H1 (cell line): ENCODE measurements at regions not wholly inside any gene's neighbourhood (a gene's known extent, or its start where the extent isn't known, plus 50 kb on each side); places are given as distances from the start of the nearest gene placed in this dataset.
A peak's percentile ranks its signal among the peaks of the same experiment; 100 is the strongest.

ENCODE experiments used
- CTCF ChIA-PET: fragments of 300-600 bp; sonication (Branson Sonifier 250); formaldehyde crosslinking; loops from one replicate; lab custom pipeline; 2021; ENCODE audit not compliant: partially characterized antibody; lab: Charles Lee
- POLR2A ChIA-PET: fragments of 300-600 bp; sonication (Branson Sonifier 250); formaldehyde crosslinking; loops from one replicate; lab custom pipeline; 2021; ENCODE audit warnings: inconsistent platforms; ENCODE audit not compliant: partially characterized antibody; lab: Charles Lee
- DNase-seq, 2 experiments: peaks; one replicate each; pipeline versions ENCODE4 v3.0.0 to v3.0.0-alpha.2; 2010 to 2022; ENCODE audit warnings: low spot score in 2 of 2, low read depth in 1 of 2, mixed read lengths in 1 of 2
- FAIRE-seq: peaks from 2 replicates; lab custom pipeline; 2011; peaks lifted over from hg19 to GRCh38; lab: Jason Lieb, UNC
- H2AFZ ChIP-seq: 2 replicates; pipeline ENCODE4 v1.8.1; 2012; ENCODE audit warnings: low read length, inconsistent platforms
- H2AK5ac ChIP-seq: 2 replicates; pipeline ENCODE4 v1.6.1; 2013; ENCODE audit warnings: low read depth, low read length
- H2BK120ac ChIP-seq: replicated peaks from 2 replicates; pipeline ENCODE3; 2013; ENCODE audit warnings: low read depth, low read length, inconsistent platforms
- H2BK12ac ChIP-seq: 2 replicates; pipeline ENCODE4 v1.6.1; 2013; ENCODE audit warnings: low read depth, low read length
- H2BK15ac ChIP-seq: 2 replicates; pipeline ENCODE4 v1.6.1; 2013; ENCODE audit warnings: low read length
- H2BK20ac ChIP-seq: 2 replicates; pipeline ENCODE4 v1.6.1; 2013; ENCODE audit warnings: low read length
- H2BK5ac ChIP-seq: 2 replicates; pipeline ENCODE4 v1.6.1; 2013; ENCODE audit warnings: low read depth, low read length
- H3K14ac ChIP-seq: 2 replicates; pipeline ENCODE4 v1.6.1; 2013; ENCODE audit warnings: inconsistent platforms; ENCODE audit not compliant: insufficient read length
- H3K18ac ChIP-seq: 2 replicates; pipeline ENCODE4 v1.6.1; 2013; ENCODE audit warnings: low read length; ENCODE audit errors: extremely low read depth
- H3K23ac ChIP-seq: 2 replicates; pipeline ENCODE4 v1.6.1; 2013; ENCODE audit warnings: inconsistent platforms; ENCODE audit not compliant: insufficient read length
- H3K23me2 ChIP-seq: 2 replicates; pipeline ENCODE4 v1.6.1; 2013; ENCODE audit warnings: low read depth, low read length
- H3K27ac ChIP-seq: 2 replicates; pipeline ENCODE4 v1.6.1; 2011; ENCODE audit warnings: low read depth, low read length, inconsistent platforms
- H3K27me3 ChIP-seq, 4 experiments: replicated peaks in 1 of 4; 1 replicate in 1 of 4; 2 replicates in 3 of 4; pipeline versions ENCODE4 v1.6.1 to v1.8.1; 2011 to 2013; ENCODE audit warnings: low read length in 3 of 4, mild to moderate bottlenecking in 3 of 4, inconsistent platforms in 2 of 4, mixed read lengths in 2 of 4, moderate library complexity in 1 of 4; ENCODE audit not compliant: control insufficient read depth in 3 of 4, insufficient read depth in 3 of 4; ENCODE audit errors: extremely low read depth in 1 of 4
- H3K36me3 ChIP-seq, 4 experiments: 2 replicates each; pipeline versions ENCODE4 v1.6.1 to v1.8.1; 2011 to 2013; ENCODE audit warnings: mild to moderate bottlenecking in 4 of 4, low read length in 3 of 4, moderate library complexity in 2 of 4, control low read depth in 1 of 4, inconsistent platforms in 1 of 4; ENCODE audit not compliant: insufficient read depth in 4 of 4, control insufficient read depth in 2 of 4
- H3K4ac ChIP-seq: replicated peaks from 2 replicates; pipeline ENCODE3; 2013; ENCODE audit warnings: low read length, low read depth, mixed read lengths, inconsistent platforms; ENCODE audit not compliant: insufficient read length
- H3K4me1 ChIP-seq, 4 experiments: replicated peaks in 1 of 4; 1 replicate in 1 of 4; 2 replicates in 3 of 4; pipeline versions ENCODE4 v1.6.1 to v1.8.1; 2011 to 2013; ENCODE audit warnings: low read length in 3 of 4, inconsistent platforms in 2 of 4, mixed read lengths in 1 of 4; ENCODE audit not compliant: insufficient read depth in 4 of 4, control insufficient read depth in 3 of 4
- H3K4me2 ChIP-seq, 2 experiments: 2 replicates each; pipeline versions ENCODE4 v1.6.1 to v1.8.1; 2011 to 2013; ENCODE audit warnings: low read depth in 2 of 2, low read length in 2 of 2, control low read depth in 1 of 2, inconsistent platforms in 1 of 2, mild to moderate bottlenecking in 1 of 2; ENCODE audit not compliant: insufficient read depth in 1 of 2
- H3K4me3 ChIP-seq, 4 experiments: fragments of 200-600, 300-600 bp in 1 of 4; sonication (generic), shearing (Covaris generic), sonication (Bioruptor Twin) in 1 of 4; 2 replicates each; pipeline versions ENCODE4 v1.5.1 to v1.8.1; 2011 to 2016; ENCODE audit warnings: low read length in 4 of 4, low read depth in 3 of 4, control low read depth in 2 of 4, inconsistent platforms in 2 of 4, mild to moderate bottlenecking in 2 of 4, mixed read lengths in 1 of 4, moderate library complexity in 1 of 4; ENCODE audit not compliant: insufficient read depth in 2 of 4; ENCODE audit errors: extremely low read depth in 1 of 4
- H3K56ac ChIP-seq: replicated peaks from 2 replicates; pipeline ENCODE3; 2013; ENCODE audit warnings: low read depth, mild to moderate bottlenecking, mixed read lengths, low read length, inconsistent platforms; ENCODE audit not compliant: insufficient read length
- H3K79me1 ChIP-seq: 2 replicates; pipeline ENCODE4 v1.6.1; 2013; ENCODE audit warnings: low read depth, low read length, control low read depth
- H3K79me2 ChIP-seq, 2 experiments: 2 replicates each; pipeline versions ENCODE4 v1.6.1 to v1.8.1; 2012 to 2013; ENCODE audit warnings: low read length in 2 of 2, mild to moderate bottlenecking in 2 of 2, inconsistent platforms in 1 of 2; ENCODE audit not compliant: insufficient read depth in 2 of 2, control insufficient read depth in 1 of 2
- H3K9ac ChIP-seq, 4 experiments: replicated peaks in 1 of 4; 1 replicate in 1 of 4; 2 replicates in 3 of 4; pipeline versions ENCODE4 v1.6.1 to v1.8.1; 2011 to 2013; ENCODE audit warnings: low read depth in 3 of 4, low read length in 3 of 4, control low read depth in 2 of 4, mild to moderate bottlenecking in 2 of 4, moderate library complexity in 2 of 4, inconsistent platforms in 1 of 4; ENCODE audit errors: extremely low read depth in 1 of 4
- H3K9me3 ChIP-seq, 2 experiments: 2 replicates each; pipeline versions ENCODE4 v1.6.1 to v1.8.1; 2012 to 2013; ENCODE audit warnings: mild to moderate bottlenecking in 2 of 2, moderate library complexity in 2 of 2, control low read depth in 1 of 2, inconsistent platforms in 1 of 2, low read depth in 1 of 2, low read length in 1 of 2, mixed read lengths in 1 of 2; ENCODE audit not compliant: insufficient read depth in 2 of 2
- H4K20me1 ChIP-seq, 2 experiments: replicated peaks in 1 of 2; 2 replicates each; pipeline versions ENCODE3 to v1.8.1; 2011 to 2013; ENCODE audit warnings: inconsistent platforms in 2 of 2, low read length in 2 of 2, mild to moderate bottlenecking in 1 of 2; ENCODE audit not compliant: insufficient read depth in 2 of 2, control insufficient read depth in 1 of 2
- H4K5ac ChIP-seq: 2 replicates; pipeline ENCODE4 v1.6.1; 2013; ENCODE audit warnings: low read length, low read depth, mixed read lengths, inconsistent platforms; ENCODE audit not compliant: insufficient read length
- H4K8ac ChIP-seq: 2 replicates; pipeline ENCODE4 v1.8.0; 2013; ENCODE audit warnings: mild to moderate bottlenecking, moderate library complexity, low read length, inconsistent platforms; ENCODE audit not compliant: insufficient read depth; ENCODE audit errors: extremely low read depth
- H4K91ac ChIP-seq: replicated peaks from 2 replicates; pipeline ENCODE3; 2013; ENCODE audit warnings: low read length, mixed read lengths, inconsistent platforms; ENCODE audit not compliant: insufficient read length
- CBX5 ChIP-seq: fragments of 300-800, 300-1000 bp; sonication (generic); IDR thresholded peaks from 2 replicates; pipeline ENCODE4 v1.7.1; 2016; ENCODE audit warnings: antibody characterized with exemption, low read length, low read depth
- CBX8 ChIP-seq: fragments of 300-800, 300-1000 bp; sonication (generic); IDR thresholded peaks from 2 replicates; pipeline ENCODE4 v1.7.1; 2016; ENCODE audit warnings: low read depth, low read length, borderline replicate concordance
- CHD2 ChIP-seq: IDR thresholded peaks from 2 replicates; pipeline ENCODE4 v1.6.1; 2012; ENCODE audit warnings: low read length, improper control_type of control experiment
- TBP ChIP-seq: IDR thresholded peaks from 2 replicates; pipeline ENCODE4 v1.6.1; 2011; ENCODE audit warnings: low read depth, low read length, improper control_type of control experiment
- ZNF274 ChIP-seq: IDR thresholded peaks from 2 replicates; pipeline ENCODE4 v1.7.0; 2012; ENCODE audit warnings: low read length, borderline replicate concordance; ENCODE audit errors: extremely low read depth
- WGBS, 2 experiments: shearing (Covaris generic) in 1 of 2; methylation state at CpG; one replicate each; pipeline versions ENCODE4 v1.1.6 to v1.1.7; 2013 to 2015; ENCODE audit warnings: low lambda C conversion rate in 2 of 2, mixed read lengths in 2 of 2, inconsistent platforms in 1 of 2, low coverage in 1 of 2, missing lambda C conversion rate in 1 of 2; ENCODE audit not compliant: insufficient replicate concordance in 2 of 2, insufficient coverage in 1 of 2, insufficient read length in 1 of 2; ENCODE audit errors: extremely low coverage in 1 of 2, missing lambda C conversion rate in 1 of 2; 5-methylcytosine and 5-hydroxymethylcytosine counted together

GRCh38 chr13:72023895-72024294 lies 156.9 kb upstream of the DACH1 start:
- no peak overlapping the region for H2BK12ac ChIP-seq
- H2AFZ ChIP-seq = no peak overlapping the region
- CTCF ChIA-PET = no interaction called here
- no peaks in the 10 kb centered on the region for H3K27me3 ChIP-seq
- no peak overlapping the region for H4K91ac ChIP-seq
- no peaks in the 10 kb centered on the region for H3K36me3 ChIP-seq
- no peak overlapping the region for H3K56ac ChIP-seq
- 90% methylated on average over 6 of the region's 6 CpGs; no CpG with 5 or more reads in 1 of the 2 experiments for WGBS, 2 experiments
- no peaks in the 10 kb centered on the region for H3K79me2 ChIP-seq
- no peak overlapping the region for H3K23ac ChIP-seq
- DNase-seq = no peak
- H2BK20ac ChIP-seq = no peak overlapping the region
- H3K9ac ChIP-seq = no peak overlapping the region
- no peak overlapping the region for H3K27ac ChIP-seq
- POLR2A ChIA-PET = no interaction called here
- no peak overlapping the region for H3K18ac ChIP-seq
- H3K14ac ChIP-seq = no peak overlapping the region
- no peaks in the 10 kb centered on the region for H3K79me1 ChIP-seq
- H4K20me1 ChIP-seq = no peaks in the 10 kb centered on the region
- no peak overlapping the region for H2BK5ac ChIP-seq
- H3K4me1 ChIP-seq = no peaks in the 10 kb centered on the region
- no peak overlapping the region for H2BK120ac ChIP-seq
- H3K4me3 ChIP-seq = no peak overlapping the region
- no peak overlapping the region for H2BK15ac ChIP-seq
- H3K23me2 ChIP-seq = no peaks in the 10 kb centered on the region
- H3K9me3 ChIP-seq = no peaks in the 10 kb centered on the region
- no peak overlapping the region for H3K4me2 ChIP-seq
- FAIRE-seq = no peak
- 0 out of 2 replicates have a peak overlapping the region, but pooled peaks have one; percentile 35 for H4K8ac ChIP-seq
- no peak overlapping the region for H2AK5ac ChIP-seq
- no peak overlapping the region for H3K4ac ChIP-seq
- H4K5ac ChIP-seq = no peak overlapping the region
- TF ChIP-seq CBX8 = no peak
- TF ChIP-seq CHD2 = no peak
- no peak for TF ChIP-seq TBP
- no peak for TF ChIP-seq CBX5
- no peak for TF ChIP-seq ZNF274
